ENCODE measurements at regions not wholly inside any gene's neighbourhood (a gene's known extent, or its start where the extent isn't known, plus 50 kb on each side); places are given as distances from the start of the nearest gene placed in this dataset.

- BruUV-seq (replicated peaks): no TSS peak
- intact Hi-C loops (cut with micrococcal nuclease; ENCODE audit: unreplicated experiment): no loop called here
- ChIA-PET CTCF (no interaction called here), POLR2A (interaction anchor here (0.6 kb wide), 1 partner anchor 15 kb away, joined by 5 read pairs; no protein-coding TSS in a partner anchor)
- Histone ChIP-seq H3K36me3 (ENCODE audit: control insufficient read depth, insufficient read depth, low read length) (no peaks in the 10 kb centered on the region), H3K27me3 (ENCODE audit: control insufficient read depth, insufficient read depth, low read length) (no peaks in the 10 kb centered on the region), H3K4me3 (ENCODE audit: low read depth in 2 of 2, low read length in 2 of 2) (no peak overlapping the region), H3K4me1 (ENCODE audit: control insufficient read depth, insufficient read depth, low read length) (no peaks in the 10 kb centered on the region), H3K9me3 (ENCODE audit: control insufficient read depth, insufficient read depth, low read depth, low read length) (no peaks in the 10 kb centered on the region), H3K27ac (ENCODE audit: low read length) (no peak overlapping the region)
- in situ Hi-C loops (cut with HindIII; ENCODE audit: low pct_unique_long_range_greater_than_20kb, low sequenced_read_pairs): no loop called here
- ATAC-seq (no peak), DNase-seq (ENCODE audit: low read depth, low spot score) (no peak)
- TF ChIP-seq CTCF (IDR thresholded peaks at IDR 0.05): no peak
- no peak for TF ChIP-seq SIN3A (IDR thresholded peaks at IDR 0.05; ENCODE audit: borderline replicate concordance, insufficient read depth, low read depth, low read length)
These were observed 140.7 kb downstream of the APIP start for GRCh38 chr11:34775417-34775888.

- H3K36me3 ChIP-seq (ENCODE audit: control insufficient read depth, insufficient read depth, low read length): no peaks in the 10 kb centered on the region
- BruUV-seq (replicated peaks): no TSS peak
- ChIA-PET POLR2A (no interaction called here), CTCF (no interaction called here)
- DNase-seq (ENCODE audit: low read depth, low spot score) (no peak), ATAC-seq (no peak)
- H3K4me3 ChIP-seq (ENCODE audit: low read depth in 2 of 2, low read length in 2 of 2): no peak overlapping the region
- intact Hi-C loops (cut with micrococcal nuclease; ENCODE audit: unreplicated experiment) (no loop called here), in situ Hi-C loops (cut with HindIII; ENCODE audit: low pct_unique_long_range_greater_than_20kb, low sequenced_read_pairs) (no loop called here)
- H3K9me3 ChIP-seq (ENCODE audit: control insufficient read depth, insufficient read depth, low read depth, low read length): no peaks in the 10 kb centered on the region
- no peaks in the 10 kb centered on the region for H3K27me3 ChIP-seq (ENCODE audit: control insufficient read depth, insufficient read depth, low read length)
- no peak overlapping the region for H3K27ac ChIP-seq (ENCODE audit: low read length)
- no peaks in the 10 kb centered on the region for H3K4me1 ChIP-seq (ENCODE audit: control insufficient read depth, insufficient read depth, low read length)
- TF ChIP-seq TCF7L2 (IDR thresholded peaks at IDR 0.05; ENCODE audit: low read depth, low read length): no peak
- TF ChIP-seq SIN3A (IDR thresholded peaks at IDR 0.05; ENCODE audit: borderline replicate concordance, insufficient read depth, low read depth, low read length): no peak
- TF ChIP-seq REST (IDR thresholded peaks at IDR 0.05; ENCODE audit: insufficient read depth in 1 of 2, low read depth in 2 of 2, low read length in 1 of 2): no peak
- no peak for TF ChIP-seq POLR2AphosphoS5 (IDR thresholded peaks at IDR 0.05; ENCODE audit: low read depth, low read length)
- TF ChIP-seq CTCF (IDR thresholded peaks at IDR 0.05): no peak
These were observed 141.6 kb downstream of the APIP start for GRCh38 chr11:34774604-34775003.

Data from Panc1 (cell line).